Right renal cortex interstitium (tissue), 3 donors: ENCODE measurements at regions not wholly inside any gene's neighbourhood (a gene's known extent, or its start where the extent isn't known, plus 50 kb on each side); places are given as distances from the start of the nearest gene placed in this dataset.
"Not testable (repeated sequence)": the region's sequence is repeated elsewhere in the genome, so short reads cannot be mapped to it uniquely, and the experiment has no call there.

Experiments used
- DNase-seq, 3 donors: peaks; one replicate each; pipeline ENCODE4 v3.0.0-alpha.2; 2013; ENCODE audit warnings: low read depth in 3 of 3, low spot score in 2 of 3

GRCh38 chr14:30409508-30410015 is 149.4 kb upstream of the G2E3 start:
- DNase-seq = not testable (repeated sequence)

DNA sequence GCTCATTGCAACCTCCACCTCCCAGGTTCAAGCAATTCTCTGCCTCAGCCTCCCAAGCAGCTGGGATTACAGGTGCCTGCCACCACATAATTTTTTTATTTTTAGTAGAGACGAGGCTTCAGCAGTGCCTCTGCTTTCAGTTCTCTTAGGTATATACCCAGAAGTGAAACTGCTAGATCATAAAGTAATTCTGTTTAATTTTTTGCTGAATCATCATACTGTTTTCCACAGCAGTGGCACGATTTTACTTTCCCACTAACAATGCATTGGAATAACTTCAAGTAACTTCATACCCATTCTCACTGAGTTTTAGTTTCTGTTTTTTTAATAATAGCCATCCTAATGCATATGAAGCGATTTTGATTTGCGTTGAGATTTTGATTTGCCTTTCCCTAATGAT is 148.0 kb upstream of the G2E3 start:
- DNase-seq = no peak

DNA sequence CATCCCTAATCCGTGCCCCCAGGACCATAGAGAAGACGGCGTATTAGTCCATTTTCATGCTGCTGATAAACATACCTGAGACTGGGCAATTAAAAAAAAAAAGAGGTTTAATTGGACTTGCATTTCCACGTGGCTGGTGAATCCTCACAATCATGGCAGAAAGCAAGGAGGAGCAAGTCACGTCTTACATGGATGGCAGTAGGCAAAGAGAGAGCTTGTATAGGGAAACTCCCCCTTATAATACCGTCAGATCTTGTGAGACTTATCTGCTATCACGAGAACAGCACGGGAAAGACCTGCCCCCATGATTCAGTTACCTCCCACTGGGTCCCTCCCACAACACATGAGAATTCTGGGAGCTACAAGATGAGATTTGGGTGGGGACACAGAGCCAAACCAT is 145.8 kb upstream of the G2E3 start:
- DNase-seq = not testable (repeated sequence)

DNA sequence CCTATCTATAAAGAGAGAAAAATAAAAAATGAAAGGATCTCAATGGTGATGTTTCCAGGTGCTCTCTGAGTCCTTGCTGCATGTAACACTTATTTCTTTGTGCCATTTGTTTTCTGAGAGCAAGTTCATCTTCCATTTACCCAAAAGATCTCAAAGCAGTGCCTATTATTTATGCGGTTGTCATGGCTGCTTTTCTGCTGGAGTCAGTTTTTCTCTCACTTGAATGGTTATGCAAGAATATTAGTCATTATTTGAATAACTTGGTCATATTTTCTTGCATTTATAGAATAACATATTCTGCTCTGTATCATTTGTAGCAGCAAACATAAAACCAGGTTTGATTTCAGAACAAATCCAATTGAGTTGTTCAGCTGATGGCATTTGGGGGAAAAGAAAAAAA is 141.8 kb upstream of the G2E3 start:
- DNase-seq = no peak

- no peak for DNase-seq
Observed at GRCh38 chr14:30417999-30418398, 141.0 kb upstream of the G2E3 start.

- DNase-seq = no peak
Observed at GRCh38 chr14:30419037-30419436, 139.9 kb upstream of the G2E3 start.

GRCh38 chr14:30420515-30420914 is 138.4 kb upstream of the G2E3 start:
- DNase-seq = no peak

GRCh38 chr14:30426463-30426862 is 132.5 kb upstream of the G2E3 start:
- DNase-seq = no peak

DNA sequence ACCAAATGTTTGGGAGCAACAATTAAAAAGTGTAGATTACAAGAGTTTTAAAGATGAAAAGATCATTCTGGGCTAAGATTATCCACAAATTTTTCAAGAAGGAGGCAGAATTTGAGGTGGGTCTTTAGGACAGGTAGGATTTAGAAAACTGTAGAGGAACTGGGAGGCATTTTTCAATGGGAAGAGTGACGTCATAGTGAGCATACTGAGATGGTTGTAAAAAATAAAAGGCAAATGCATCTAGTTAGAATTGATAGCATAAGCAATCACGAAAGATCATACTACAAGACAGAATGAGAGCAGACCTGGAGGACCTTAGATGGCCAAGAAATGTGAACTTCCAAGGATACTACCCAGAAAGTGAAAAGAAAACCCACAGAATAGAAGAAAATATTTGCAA is 131.6 kb upstream of the G2E3 start:
- no peak for DNase-seq

GRCh38 chr14:30427846-30428245 is 131.1 kb upstream of the G2E3 start:
- no peak for DNase-seq

GRCh38 chr14:30431552-30431951 is 127.4 kb upstream of the G2E3 start:
- DNase-seq = no peak

GRCh38 chr14:30440961-30441360 is 118.0 kb upstream of the G2E3 start:
- DNase-seq = no peak

DNA sequence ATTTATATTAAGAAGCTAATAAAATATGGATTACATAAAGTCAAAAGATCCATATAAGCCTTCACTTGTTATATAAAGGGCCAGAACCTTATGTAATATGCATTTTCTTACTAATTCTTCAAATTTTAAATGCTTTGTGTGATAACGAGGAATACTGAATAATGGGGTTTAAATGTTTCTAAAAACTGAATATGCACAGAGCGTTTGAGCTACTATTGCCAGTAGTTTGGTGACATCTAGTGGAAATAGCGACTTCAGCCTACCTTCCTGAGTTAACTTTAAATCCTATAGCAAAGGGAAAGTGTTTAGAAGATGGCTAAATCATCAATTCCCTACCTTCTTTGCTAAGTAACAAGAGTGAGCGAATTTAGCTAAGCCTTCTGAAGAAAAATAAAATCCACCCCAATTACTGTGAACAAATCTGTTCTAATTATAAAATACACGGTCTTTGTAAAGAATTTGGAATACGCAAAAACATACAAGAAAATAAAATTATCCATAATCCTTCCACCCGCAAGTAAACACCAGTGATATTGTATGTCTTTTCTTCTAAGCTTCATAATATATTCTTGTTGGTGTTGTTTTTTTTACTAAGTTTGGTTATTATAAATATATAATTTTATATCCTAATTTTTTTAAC is 115.5 kb upstream of the G2E3 start:
- peak in 1 of 3 donors; percentile 26 for DNase-seq

DNA sequence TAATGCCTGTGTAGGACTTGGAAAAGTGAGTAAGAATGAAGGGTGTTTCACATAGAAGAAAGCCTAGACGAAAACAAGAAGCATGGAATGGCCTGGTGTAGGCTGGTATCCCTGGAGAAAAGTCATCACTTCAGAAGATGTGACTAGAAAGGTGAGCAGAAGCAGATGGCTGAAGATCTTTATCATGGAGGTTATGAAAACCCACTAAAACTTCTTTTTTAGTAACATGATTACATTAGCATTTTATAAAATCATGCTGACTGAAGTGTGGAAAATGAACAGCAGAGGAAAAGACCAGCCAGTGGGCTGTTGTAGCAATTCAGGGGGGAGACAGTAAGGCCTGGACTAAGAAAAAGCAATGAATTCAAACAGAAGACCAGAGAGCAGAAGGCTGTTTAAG is 114.5 kb upstream of the G2E3 start:
- DNase-seq = no peak

DNA sequence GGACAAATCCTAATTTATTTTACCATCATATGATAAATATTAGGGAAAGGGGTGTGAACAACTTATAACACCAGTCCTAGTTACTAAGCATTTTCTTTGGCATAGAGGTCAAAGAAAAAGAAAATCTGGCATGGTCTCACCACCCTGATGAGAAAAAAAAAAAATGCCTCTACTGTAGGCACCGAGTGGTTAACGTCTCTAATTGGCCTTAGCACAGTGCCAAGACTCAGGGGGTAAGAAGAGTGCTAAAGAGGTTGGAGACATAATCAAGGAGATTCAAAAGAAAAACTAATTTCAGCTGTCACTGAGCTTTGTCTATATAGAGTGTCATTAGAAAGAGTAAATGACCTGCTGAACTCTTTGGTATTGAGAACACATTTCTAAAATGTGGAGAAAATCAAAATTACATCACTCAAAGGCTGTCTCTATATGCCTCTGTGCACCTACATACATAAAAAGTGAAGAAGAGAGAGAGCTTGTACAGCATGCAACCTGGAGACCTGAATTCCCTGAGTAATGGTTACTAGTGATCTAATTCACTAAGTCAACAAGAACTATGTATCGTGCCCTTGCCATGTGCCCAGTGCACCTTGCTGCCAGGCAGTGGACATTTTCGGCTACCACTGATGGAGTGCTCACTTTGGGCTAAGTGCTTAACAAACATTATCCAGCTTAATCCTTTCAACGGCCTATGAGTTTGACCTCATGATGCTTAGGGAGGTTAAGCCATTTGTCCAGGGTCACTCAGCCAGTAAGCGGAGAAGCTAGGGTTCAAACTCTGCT is 113.8 kb upstream of the G2E3 start:
- DNase-seq = no peak

DNA sequence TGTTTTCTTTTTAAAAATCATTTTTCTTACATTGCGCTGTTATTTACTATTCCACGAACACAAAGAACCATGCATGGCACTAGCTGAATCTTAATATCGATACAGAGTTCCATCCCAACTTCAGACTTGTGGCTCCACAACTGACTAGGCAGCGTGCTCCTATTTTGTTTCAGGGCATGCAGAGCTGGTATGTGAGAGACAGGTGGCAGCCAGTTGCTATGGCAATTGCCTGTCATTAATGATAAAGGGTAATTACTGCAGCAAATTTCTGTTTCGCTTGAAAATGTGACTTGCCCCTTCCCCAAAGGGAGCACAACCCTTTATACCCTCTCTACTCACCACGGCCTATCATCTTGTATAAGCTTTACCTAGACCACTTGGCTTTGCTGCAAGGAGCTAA is 113.1 kb upstream of the G2E3 start:
- DNase-seq = no peak

DNA sequence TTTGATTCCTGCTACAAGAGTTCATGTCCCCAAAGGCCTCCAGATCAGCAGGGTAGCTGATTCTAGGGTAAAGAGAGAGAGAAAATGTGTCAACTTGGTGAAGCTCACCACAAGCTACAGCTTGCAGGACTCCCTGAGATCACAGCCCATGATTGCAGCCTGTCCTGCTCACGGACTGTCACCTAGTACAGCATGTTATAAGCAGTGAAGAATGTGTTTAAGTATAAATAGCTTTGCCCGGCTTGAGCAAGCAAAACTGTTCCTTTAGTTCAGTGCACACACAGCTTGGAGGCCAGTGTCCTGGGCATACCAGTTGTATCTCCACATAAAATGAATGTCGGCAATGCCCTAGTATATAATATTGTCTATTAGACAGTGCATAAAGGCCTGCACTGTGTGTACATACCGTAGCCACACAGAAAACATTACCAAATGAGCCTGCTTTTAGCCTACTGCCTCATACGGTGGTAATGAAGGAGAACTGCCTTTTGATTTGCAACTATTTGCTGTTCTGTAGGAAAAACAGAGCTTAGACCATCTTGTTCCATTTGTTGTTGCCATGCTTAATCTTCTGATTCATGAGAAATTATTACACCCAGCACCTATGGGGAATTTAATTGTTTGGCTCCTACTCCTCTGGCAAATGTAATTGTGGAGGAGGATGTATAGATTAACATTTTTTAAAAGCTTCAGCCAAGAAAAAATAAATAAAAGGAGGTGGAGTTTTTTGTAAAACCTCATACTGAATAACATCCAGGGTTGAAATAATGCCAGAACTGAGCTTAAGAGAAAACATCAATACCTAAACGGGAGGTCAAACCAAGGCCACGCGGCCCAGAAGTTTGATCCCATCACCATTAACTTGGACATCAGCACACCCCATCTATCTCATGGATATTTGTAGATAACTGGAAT is 108.1 kb upstream of the G2E3 start:
- no peak for DNase-seq

GRCh38 chr14:30456296-30456695 is 102.7 kb upstream of the G2E3 start:
- DNase-seq = no peak

DNA sequence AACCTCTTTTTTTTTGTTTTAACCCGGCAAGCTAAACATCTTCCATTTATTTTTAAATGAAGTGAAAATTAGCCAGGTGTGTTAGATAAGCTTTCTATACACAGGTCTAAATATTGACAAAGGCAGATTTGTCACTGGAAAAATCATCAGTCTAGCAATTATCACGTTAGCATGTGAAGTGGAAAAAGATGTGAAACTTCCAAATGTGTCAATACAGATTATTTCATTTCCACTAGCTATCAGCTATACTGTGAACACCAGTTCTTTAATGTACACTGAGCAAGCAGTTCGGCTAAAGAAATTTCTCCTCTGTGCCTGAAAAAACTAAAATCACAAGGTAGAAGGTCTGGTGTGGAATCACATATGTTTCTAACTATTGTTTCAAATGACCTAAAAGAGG is 96.6 kb upstream of the G2E3 start:
- DNase-seq = no peak

GRCh38 chr14:30464481-30464880 is 94.5 kb upstream of the G2E3 start:
- no peak for DNase-seq

- no peak for DNase-seq
Observed at GRCh38 chr14:30468354-30468753, 90.6 kb upstream of the G2E3 start.
